WTC11 (cell line): ENCODE measurements at regions not wholly inside any gene's neighbourhood (a gene's known extent, or its start where the extent isn't known, plus 50 kb on each side); places are given as distances from the start of the nearest gene placed in this dataset.

Experiments
- ATF1 ChIP-seq: sonication (generic); formaldehyde crosslinking; IDR thresholded peaks from 2 replicates; pipeline ENCODE4 v1.8.1; 2023; ENCODE audit warnings: mild to moderate bottlenecking, moderate library complexity, missing genetic modification reagents
- ATF2 ChIP-seq: sonication (generic); formaldehyde crosslinking; IDR thresholded peaks from 2 replicates; pipeline ENCODE4 v1.8.1; 2022; ENCODE audit warnings: low read depth, missing genetic modification reagents, borderline replicate concordance
- GRHL2 ChIP-seq: fragments of 250-450 bp; sonication (Bioruptor Pico); IDR thresholded peaks from 2 replicates; pipeline ENCODE4 v1.8.0; 2022; ENCODE audit warnings: mild to moderate bottlenecking, moderate library complexity; ENCODE audit not compliant: insufficient replicate concordance, severe bottlenecking
- NFYB ChIP-seq: sonication (generic); formaldehyde crosslinking; conservative IDR thresholded peaks from 2 replicates; pipeline ENCODE4 v1.8.0; 2022; ENCODE audit warnings: low read depth, missing genetic modification reagents
- NR2C2 ChIP-seq: sonication (generic); formaldehyde crosslinking; IDR thresholded peaks from 2 replicates; pipeline ENCODE4 v1.8.0; 2022; ENCODE audit warnings: mild to moderate bottlenecking, missing genetic modification reagents
- PREB ChIP-seq: sonication (generic); formaldehyde crosslinking; IDR thresholded peaks from 2 replicates; pipeline ENCODE4 v1.8.1; 2022; ENCODE audit warnings: mild to moderate bottlenecking, missing genetic modification reagents, moderate library complexity, borderline replicate concordance
- PRRX2 ChIP-seq: fragments of 250-450 bp; sonication (Bioruptor Pico); IDR thresholded peaks from 2 replicates; pipeline ENCODE4 v1.8.0; 2021; ENCODE audit warnings: mild to moderate bottlenecking
- TF ChIP-seq, protein P1 (sequence below): sonication (generic); formaldehyde crosslinking; IDR thresholded peaks from 2 replicates; pipeline ENCODE4 v1.8.1; 2023; ENCODE audit warnings: mild to moderate bottlenecking, missing genetic modification reagents
- TF ChIP-seq, protein P2 (sequence below): sonication (generic); formaldehyde crosslinking; conservative IDR thresholded peaks from 2 replicates; pipeline ENCODE4 v1.8.1; 2022; ENCODE audit warnings: mild to moderate bottlenecking, missing genetic modification reagents
- TF ChIP-seq, protein P3 (sequence below): sonication (generic); formaldehyde crosslinking; IDR thresholded peaks from 2 replicates; pipeline ENCODE4 v1.8.0; 2022; ENCODE audit warnings: mild to moderate bottlenecking, missing genetic modification reagents

DNA sequence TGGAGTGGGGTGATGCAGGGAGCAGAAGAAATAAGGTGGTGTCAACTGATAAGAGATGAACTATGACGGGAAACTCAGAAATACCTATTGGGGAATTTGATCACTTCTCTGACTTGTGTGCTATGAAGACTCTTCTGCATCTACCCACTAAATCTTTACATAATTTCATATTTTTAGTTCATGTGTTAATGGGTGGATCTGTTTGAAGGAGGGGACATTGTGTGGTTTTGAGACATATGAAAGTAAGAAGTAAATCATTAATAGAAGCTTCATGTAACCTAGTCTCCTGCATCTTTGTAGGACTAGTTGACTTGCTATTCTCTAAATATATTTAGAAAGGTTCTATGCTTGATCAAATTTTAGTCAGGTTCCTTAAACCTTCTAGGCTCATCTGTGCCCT is 86.6 kb upstream of the MEI4 start:
- TF ChIP-seq GRHL2 (CRISPR knock-in tag): no peak
- TF ChIP-seq, protein P1, sequence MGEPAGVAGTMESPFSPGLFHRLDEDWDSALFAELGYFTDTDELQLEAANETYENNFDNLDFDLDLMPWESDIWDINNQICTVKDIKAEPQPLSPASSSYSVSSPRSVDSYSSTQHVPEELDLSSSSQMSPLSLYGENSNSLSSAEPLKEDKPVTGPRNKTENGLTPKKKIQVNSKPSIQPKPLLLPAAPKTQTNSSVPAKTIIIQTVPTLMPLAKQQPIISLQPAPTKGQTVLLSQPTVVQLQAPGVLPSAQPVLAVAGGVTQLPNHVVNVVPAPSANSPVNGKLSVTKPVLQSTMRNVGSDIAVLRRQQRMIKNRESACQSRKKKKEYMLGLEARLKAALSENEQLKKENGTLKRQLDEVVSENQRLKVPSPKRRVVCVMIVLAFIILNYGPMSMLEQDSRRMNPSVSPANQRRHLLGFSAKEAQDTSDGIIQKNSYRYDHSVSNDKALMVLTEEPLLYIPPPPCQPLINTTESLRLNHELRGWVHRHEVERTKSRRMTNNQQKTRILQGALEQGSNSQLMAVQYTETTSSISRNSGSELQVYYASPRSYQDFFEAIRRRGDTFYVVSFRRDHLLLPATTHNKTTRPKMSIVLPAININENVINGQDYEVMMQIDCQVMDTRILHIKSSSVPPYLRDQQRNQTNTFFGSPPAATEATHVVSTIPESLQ (CRISPR knock-in tag): no peak
- no peak for TF ChIP-seq ATF1 (CRISPR knock-in tag)
- no peak for TF ChIP-seq NFYB (CRISPR knock-in tag)
- no peak for TF ChIP-seq NR2C2
- no peak for TF ChIP-seq ATF2 (CRISPR knock-in tag)
- TF ChIP-seq PREB: no peak
- TF ChIP-seq, protein P2, sequence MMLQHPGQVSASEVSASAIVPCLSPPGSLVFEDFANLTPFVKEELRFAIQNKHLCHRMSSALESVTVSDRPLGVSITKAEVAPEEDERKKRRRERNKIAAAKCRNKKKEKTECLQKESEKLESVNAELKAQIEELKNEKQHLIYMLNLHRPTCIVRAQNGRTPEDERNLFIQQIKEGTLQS (CRISPR knock-in tag): no peak
- TF ChIP-seq, protein P3, sequence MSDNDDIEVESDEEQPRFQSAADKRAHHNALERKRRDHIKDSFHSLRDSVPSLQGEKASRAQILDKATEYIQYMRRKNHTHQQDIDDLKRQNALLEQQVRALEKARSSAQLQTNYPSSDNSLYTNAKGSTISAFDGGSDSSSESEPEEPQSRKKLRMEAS (CRISPR knock-in tag): no peak
- no peak for TF ChIP-seq PRRX2 (CRISPR knock-in tag)
